GM19455 (cell line): ENCODE measurements at regions not wholly inside any gene's neighbourhood (a gene's known extent, or its start where the extent isn't known, plus 50 kb on each side); places are given as distances from the start of the nearest gene placed in this dataset.

ENCODE experiments used
- ATAC-seq: cut with Tn5 transposase; IDR thresholded peaks from one replicate; pipeline ENCODE4 v1.9.1; 2021; ENCODE audit not compliant: unreplicated experiment

DNA sequence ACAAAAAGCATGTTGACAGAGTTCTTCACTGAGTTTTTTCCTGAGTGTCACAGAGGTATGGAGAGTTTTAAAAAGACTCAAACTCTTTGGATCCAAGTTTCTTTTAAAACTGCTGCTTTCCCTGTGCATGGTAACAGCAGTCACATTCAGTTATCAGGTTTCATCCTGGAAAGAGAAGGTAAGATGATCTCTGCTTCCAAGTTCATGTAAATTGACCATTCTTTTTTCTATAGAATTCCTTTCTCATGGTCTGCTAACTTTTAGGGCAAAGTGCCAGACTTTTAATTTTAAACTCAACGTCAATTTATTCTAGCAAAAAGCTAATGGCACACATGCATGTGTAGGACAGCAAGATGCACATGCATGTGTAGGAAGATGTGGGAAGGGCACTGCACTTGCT, 52.5 kb upstream of the PRLR start:
- ATAC-seq: no peak

DNA sequence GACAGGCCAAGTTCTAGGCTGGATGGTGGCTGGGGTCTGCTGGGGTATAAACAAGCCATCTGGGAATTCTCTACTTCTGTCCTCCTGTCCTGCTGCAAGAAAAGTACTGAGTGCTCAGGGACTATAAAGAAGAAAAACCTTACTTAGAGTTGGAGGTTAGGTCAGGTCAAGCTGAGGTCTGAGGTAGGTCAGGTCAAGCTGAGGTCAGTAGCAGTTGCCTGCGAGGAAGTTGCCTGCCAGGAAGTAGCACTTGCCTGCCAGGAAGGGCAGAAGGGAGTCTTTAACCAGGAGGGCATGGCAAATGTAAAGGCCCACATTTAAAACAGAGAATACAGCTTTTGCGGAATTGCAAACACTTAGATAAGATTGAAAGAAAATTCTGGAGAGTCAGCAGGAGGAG, 51.3 kb upstream of the PRLR start:
- no peak for ATAC-seq
